Mammary epithelial cell (primary cell): ENCODE measurements at regions not wholly inside any gene's neighbourhood (a gene's known extent, or its start where the extent isn't known, plus 50 kb on each side); places are given as distances from the start of the nearest gene placed in this dataset.

Experiments
- CTCF ChIP-seq, 2 donors: IDR thresholded peaks in 1 of 2; conservative IDR thresholded peaks in 1 of 2; 2 replicates each; pipeline ENCODE4 v1.5.1; 2011 to 2012; ENCODE audit warnings: inconsistent platforms in 2 of 2, low read length in 2 of 2, mild to moderate bottlenecking in 2 of 2, control low read depth in 1 of 2, low read depth in 1 of 2; ENCODE audit not compliant: insufficient read depth in 1 of 2; ENCODE audit errors: extremely low read depth in 1 of 2
- EZH2 ChIP-seq: IDR thresholded peaks from 2 replicates; pipeline ENCODE4 v1.6.1; 2012; ENCODE audit warnings: low read length, inconsistent platforms, borderline replicate concordance

GRCh38 chr7:14974688-14975087 is 72.1 kb upstream of the DGKB start:
- no peak for TF ChIP-seq CTCF (conservative IDR thresholded peaks at IDR 0.05 in 1 of 2, IDR thresholded peaks at IDR 0.05 in 1 of 2; ENCODE audit: extremely low read depth in 1 of 2, insufficient read depth in 1 of 2, low read depth in 1 of 2, low read length in 2 of 2)
- TF ChIP-seq EZH2 = no peak
